AG20443 (cell line): ENCODE measurements at regions not wholly inside any gene's neighbourhood (a gene's known extent, or its start where the extent isn't known, plus 50 kb on each side); places are given as distances from the start of the nearest gene placed in this dataset.
A peak's percentile ranks its signal among the peaks of the same experiment; 100 is the strongest.

ENCODE experiments used
- DNase-seq: peaks from one replicate; pipeline ENCODE4 v3.0.0; 2012; ENCODE audit warnings: low spot score, mixed read lengths

DNA sequence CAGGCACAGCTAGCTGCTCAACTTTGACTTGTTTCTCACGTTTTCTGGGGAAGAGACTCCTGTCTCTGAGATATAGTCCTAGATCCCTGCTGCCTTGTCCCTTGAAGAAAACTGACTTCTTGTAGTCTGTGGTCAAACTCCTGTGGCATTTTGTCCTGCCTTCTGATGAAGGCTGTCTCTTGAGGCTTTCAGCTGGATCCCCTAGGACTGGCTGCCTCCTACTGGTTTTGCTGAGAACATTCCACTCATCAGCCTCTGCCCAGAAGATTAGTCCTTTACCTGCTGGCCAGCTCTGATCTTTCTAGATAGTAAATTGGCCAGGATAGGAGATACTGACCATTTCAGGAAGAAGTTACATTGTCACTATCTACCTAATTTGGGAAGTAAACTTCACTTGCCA, 71.9 kb upstream of the CNR1 start:
- DNase-seq: peak; percentile 9

DNA sequence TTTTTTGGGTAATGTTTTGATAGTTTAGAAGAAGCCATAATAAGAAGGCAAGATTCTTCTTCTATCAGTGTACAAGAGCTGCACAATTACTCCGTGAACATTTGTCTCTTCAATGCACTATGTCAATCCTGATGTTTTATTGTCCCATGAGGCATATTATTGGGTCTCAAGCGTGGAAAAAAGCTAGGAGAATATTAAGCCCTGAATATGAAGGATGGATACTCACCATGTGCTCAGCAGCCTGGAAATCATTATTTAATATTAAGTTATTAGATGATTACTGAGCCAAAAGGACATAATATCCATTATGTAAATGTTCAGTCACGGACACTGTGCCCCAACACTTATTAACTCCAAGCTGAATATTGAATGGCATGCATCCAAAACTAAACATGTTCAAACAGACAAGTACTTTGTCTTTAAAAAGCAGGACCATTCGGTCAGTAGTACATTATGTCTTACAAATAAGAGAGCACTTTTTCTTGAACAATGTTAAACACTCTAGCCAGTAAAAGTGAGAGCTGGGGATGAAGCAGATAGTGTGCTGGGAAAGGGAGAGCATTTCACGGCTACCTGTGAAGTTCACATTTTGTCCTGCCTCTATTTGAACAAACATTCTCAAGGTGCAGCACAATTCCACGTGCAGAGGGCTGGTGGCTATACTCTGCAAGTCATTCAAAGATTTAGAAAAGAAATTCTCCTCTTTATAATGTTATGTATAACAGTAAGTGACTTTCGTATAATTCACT, 70.6 kb upstream of the CNR1 start:
- no peak for DNase-seq

DNA sequence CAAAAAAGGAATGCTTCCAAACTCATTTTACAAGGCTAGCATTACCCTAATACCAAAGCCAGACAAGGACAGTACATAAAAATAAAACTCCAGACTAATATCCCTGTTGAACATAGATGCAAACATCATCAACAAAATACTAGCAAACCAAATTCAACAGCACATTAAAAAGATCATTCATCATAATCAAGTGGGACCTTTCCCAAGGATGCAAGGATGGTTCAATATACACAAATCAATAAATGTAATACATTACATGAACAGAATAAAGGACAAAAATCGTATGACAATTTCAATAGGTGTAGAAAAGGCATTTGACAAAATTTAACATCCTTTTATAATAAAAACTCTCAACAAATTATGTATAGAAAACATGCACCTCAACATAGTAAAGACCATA, 66.6 kb upstream of the CNR1 start:
- DNase-seq: no peak

DNA sequence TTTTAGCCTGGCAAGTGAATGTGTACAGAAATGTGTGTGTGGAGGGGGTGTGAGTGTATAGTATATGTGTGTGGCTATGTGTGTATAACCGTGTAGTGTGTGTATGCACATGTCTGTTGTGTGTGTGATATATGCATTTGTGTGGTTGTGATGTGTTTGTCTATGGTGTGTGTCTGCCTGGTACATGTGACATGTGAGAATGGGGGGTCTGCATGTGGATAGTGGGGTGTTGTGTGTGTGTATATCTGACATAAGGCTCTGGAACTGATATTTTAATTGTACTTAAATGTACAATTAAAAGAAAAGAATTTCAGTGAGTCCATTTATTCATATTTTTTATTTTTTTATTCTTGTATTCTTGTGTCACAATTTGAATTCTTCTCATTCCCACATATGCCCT, 57.2 kb upstream of the CNR1 start:
- no peak for DNase-seq

DNA sequence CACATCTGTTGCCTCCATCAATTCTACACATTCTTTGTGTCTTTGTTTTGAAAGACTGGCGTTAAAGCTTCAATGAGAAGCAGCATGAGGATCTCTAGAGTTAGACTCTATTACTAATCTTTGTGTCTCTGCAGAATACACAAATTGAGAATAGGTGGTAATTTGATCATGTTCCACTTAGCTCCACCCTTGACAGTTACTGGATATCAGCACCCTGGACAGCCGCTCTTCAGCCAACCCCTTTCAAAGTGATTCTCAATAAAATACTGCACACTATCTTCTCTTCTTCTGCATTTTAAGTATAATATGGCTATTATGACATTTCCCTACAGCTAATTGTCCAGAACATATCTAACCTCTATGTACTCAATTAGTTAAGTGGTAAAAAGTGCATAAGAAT, 54.3 kb upstream of the CNR1 start:
- peak; percentile 17 for DNase-seq

DNA sequence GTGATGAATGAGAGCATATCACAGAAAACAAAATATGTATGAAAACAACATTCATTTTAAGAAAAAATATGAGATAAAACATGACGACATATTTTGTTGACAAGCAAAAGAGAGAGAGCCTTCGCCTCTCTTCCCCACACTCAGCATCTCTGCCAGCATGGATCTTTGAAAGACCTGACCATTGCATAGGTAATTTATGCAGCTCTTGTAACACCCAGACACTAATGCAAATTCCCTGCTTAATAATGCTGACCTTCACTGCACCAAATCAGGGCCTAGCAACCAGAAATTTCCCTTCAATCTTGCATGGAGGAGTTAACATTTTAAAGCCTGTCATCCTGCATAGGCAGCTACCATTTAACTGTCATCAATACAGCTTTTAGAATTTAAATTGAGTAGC, 50.0 kb upstream of the CNR1 start:
- DNase-seq: no peak
